ENCODE measurements at regions not wholly inside any gene's neighbourhood (a gene's known extent, or its start where the extent isn't known, plus 50 kb on each side); places are given as distances from the start of the nearest gene placed in this dataset.

DNA sequence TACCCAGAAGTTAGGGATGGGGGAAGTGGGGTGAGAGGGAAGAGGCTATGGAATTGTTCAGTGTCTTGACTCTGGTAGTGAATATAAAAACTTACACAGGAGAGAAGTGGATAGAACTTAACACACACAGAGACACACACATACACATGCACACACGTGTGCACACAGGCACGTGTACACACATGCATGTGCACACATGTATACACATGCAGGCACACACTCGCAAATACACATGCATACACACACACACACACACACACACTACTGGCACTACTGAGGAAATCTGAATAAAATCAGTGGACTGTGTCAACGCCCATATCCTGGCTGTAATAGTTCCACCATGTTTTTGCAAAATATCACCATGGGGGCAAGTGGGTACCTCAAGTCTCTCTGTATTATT lies 107.9 kb downstream of the IRS2 start:
- H3K9me3 ChIP-seq (replicated peaks in 1 of 2; ENCODE audit: control insufficient read depth in 1 of 2, insufficient read depth in 1 of 2, low read length in 2 of 2), result no peaks in the 10 kb centered on the region
- Mint-ChIP-seq H3K9me3 (peaks cover 0 to 14% (median 2%) of the 10 kb centered on the region in 7 donors), H3K27me3 (ENCODE audit: low read depth in 3 of 3) (peaks cover 4 to 6% (median 5%) of the 10 kb centered on the region in 3 donors), H3K27ac (no peak overlapping the region), H3K4me1 (no peaks in the 10 kb centered on the region), H3K4me3 (no peak overlapping the region), H3K36me3 (no peaks in the 10 kb centered on the region)
- 89% methylated on average over 3 of the region's 4 CpGs for WGBS (ENCODE audit: insufficient coverage)
- H3K79me2 ChIP-seq (ENCODE audit: insufficient read depth, low read length), result no peaks in the 10 kb centered on the region
- H3K36me3 ChIP-seq (replicated peaks in 1 of 2; ENCODE audit: control insufficient read depth in 1 of 2, insufficient read depth in 2 of 2, low read length in 2 of 2), result no peaks in the 10 kb centered on the region
- no peak overlapping the region for H3K4me2 ChIP-seq (replicated peaks; ENCODE audit: extremely low read depth, low read length, poor library complexity, severe bottlenecking)
- H3K4me3 ChIP-seq (replicated peaks in 1 of 3; ENCODE audit: low read depth in 2 of 3, low read length in 3 of 3), result no peak overlapping the region
- H4K20me1 ChIP-seq (ENCODE audit: insufficient read depth, low read length), result no peaks in the 10 kb centered on the region
- TF ChIP-seq, protein P1, sequence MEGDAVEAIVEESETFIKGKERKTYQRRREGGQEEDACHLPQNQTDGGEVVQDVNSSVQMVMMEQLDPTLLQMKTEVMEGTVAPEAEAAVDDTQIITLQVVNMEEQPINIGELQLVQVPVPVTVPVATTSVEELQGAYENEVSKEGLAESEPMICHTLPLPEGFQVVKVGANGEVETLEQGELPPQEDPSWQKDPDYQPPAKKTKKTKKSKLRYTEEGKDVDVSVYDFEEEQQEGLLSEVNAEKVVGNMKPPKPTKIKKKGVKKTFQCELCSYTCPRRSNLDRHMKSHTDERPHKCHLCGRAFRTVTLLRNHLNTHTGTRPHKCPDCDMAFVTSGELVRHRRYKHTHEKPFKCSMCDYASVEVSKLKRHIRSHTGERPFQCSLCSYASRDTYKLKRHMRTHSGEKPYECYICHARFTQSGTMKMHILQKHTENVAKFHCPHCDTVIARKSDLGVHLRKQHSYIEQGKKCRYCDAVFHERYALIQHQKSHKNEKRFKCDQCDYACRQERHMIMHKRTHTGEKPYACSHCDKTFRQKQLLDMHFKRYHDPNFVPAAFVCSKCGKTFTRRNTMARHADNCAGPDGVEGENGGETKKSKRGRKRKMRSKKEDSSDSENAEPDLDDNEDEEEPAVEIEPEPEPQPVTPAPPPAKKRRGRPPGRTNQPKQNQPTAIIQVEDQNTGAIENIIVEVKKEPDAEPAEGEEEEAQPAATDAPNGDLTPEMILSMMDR (IDR thresholded peaks at IDR 0.05), result no peak
- H3K9ac ChIP-seq (ENCODE audit: insufficient read depth, low read length, poor library complexity, severe bottlenecking), result no peak overlapping the region
- H3K27ac ChIP-seq (ENCODE audit: low read depth in 1 of 2, low read length in 2 of 2), result no peak overlapping the region
- intact Hi-C loops (cut with micrococcal nuclease), result no loop called here
- no peak for DNase-seq
- H3K27me3 ChIP-seq (ENCODE audit: control insufficient read depth in 2 of 2, insufficient read depth in 2 of 2, low read length in 2 of 2), result no peaks in the 10 kb centered on the region
- H2AFZ ChIP-seq (ENCODE audit: insufficient read depth, low read depth, low read length, poor library complexity, severe bottlenecking), result no peak overlapping the region
- H3K4me1 ChIP-seq (ENCODE audit: control insufficient read depth in 1 of 2, insufficient read depth in 2 of 2, low read length in 2 of 2), result no peaks in the 10 kb centered on the region

DNA sequence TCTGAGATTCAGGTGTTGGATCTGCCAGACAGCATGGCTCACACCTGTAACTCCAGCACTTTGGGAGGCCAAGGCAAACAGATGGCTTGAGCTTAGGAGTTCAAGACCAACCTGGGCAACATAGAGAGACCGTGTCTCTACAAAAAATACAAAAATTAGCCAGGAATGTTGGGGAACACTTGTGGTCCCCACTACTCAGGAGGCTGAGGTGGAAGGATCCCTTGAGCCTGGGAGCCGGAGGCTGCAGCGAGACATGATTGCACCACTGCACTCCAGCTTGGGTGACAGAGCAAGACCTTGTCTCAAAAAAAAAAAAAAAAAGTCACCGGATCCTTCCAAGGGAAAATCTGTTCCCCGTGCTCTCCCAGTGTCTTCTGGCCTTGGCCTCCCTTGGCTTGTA lies 109.2 kb downstream of the IRS2 start:
- no peak overlapping the region for H2AFZ ChIP-seq (ENCODE audit: insufficient read depth, low read depth, low read length, poor library complexity, severe bottlenecking)
- H3K4me3 ChIP-seq (replicated peaks in 1 of 3; ENCODE audit: low read depth in 2 of 3, low read length in 3 of 3), result no peak overlapping the region
- H3K36me3 ChIP-seq (replicated peaks in 1 of 2; ENCODE audit: control insufficient read depth in 1 of 2, insufficient read depth in 2 of 2, low read length in 2 of 2), result no peaks in the 10 kb centered on the region
- TF ChIP-seq, protein P1 (IDR thresholded peaks at IDR 0.05), result no peak
- no peaks in the 10 kb centered on the region for H3K27me3 ChIP-seq (ENCODE audit: control insufficient read depth in 2 of 2, insufficient read depth in 2 of 2, low read length in 2 of 2)
- no peaks in the 10 kb centered on the region for H3K79me2 ChIP-seq (ENCODE audit: insufficient read depth, low read length)
- Mint-ChIP-seq H3K27ac (no peak overlapping the region), H3K27me3 (ENCODE audit: low read depth in 3 of 3) (peaks cover 0 to 3% (median under 1%) of the 10 kb centered on the region in 3 donors), H3K4me3 (no peak overlapping the region), H3K4me1 (peaks cover 5% of the 10 kb centered on the region), H3K36me3 (no peaks in the 10 kb centered on the region), H3K9me3 (peaks cover 0 to 14% (median 2%) of the 10 kb centered on the region in 7 donors)
- H3K4me1 ChIP-seq (ENCODE audit: control insufficient read depth in 1 of 2, insufficient read depth in 2 of 2, low read length in 2 of 2), result no peaks in the 10 kb centered on the region
- DNase-seq, result no peak
- H3K27ac ChIP-seq (ENCODE audit: low read depth in 1 of 2, low read length in 2 of 2), result no peak overlapping the region
- no peak overlapping the region for H3K4me2 ChIP-seq (replicated peaks; ENCODE audit: extremely low read depth, low read length, poor library complexity, severe bottlenecking)
- intact Hi-C loops (cut with micrococcal nuclease), result no loop called here
- H3K9ac ChIP-seq (ENCODE audit: insufficient read depth, low read length, poor library complexity, severe bottlenecking), result no peak overlapping the region
- WGBS (ENCODE audit: insufficient coverage), result 100% methylated on average over 3 of the region's 5 CpGs
- no peaks in the 10 kb centered on the region for H4K20me1 ChIP-seq (ENCODE audit: insufficient read depth, low read length)
- H3K9me3 ChIP-seq (replicated peaks in 1 of 2; ENCODE audit: control insufficient read depth in 1 of 2, insufficient read depth in 1 of 2, low read length in 2 of 2), result no peaks in the 10 kb centered on the region

Measured in CD14-positive monocyte (primary cell).